ENCODE measurements at regions not wholly inside any gene's neighbourhood (a gene's known extent, or its start where the extent isn't known, plus 50 kb on each side); places are given as distances from the start of the nearest gene placed in this dataset.
A peak's percentile ranks its signal among the peaks of the same experiment; 100 is the strongest.

GRCh38 chr13:26872525-26873385 lies 112.2 kb upstream of the GPR12 start:
- peak; percentile 47 for TF ChIP-seq CTCF (IDR thresholded peaks at IDR 0.05; ENCODE audit: extremely low read depth, missing control alignments)
- DNase-seq (ENCODE audit: low spot score) = peak; percentile 38

GRCh38 chr13:26867451-26868091 lies 107.0 kb upstream of the GPR12 start:
- TF ChIP-seq CTCF (IDR thresholded peaks at IDR 0.05; ENCODE audit: extremely low read depth, missing control alignments) = no peak
- peak; percentile 29 for DNase-seq (ENCODE audit: low spot score)

- TF ChIP-seq CTCF (IDR thresholded peaks at IDR 0.05; ENCODE audit: extremely low read depth, missing control alignments) = no peak
- no peak for DNase-seq (ENCODE audit: low spot score)
Observed at GRCh38 chr13:26864576-26864975, 104.0 kb upstream of the GPR12 start.

GRCh38 chr13:26861941-26862340 lies 101.4 kb upstream of the GPR12 start:
- DNase-seq (ENCODE audit: low spot score) = no peak
- TF ChIP-seq CTCF (IDR thresholded peaks at IDR 0.05; ENCODE audit: extremely low read depth, missing control alignments) = no peak

- no peak for DNase-seq (ENCODE audit: low spot score)
- no peak for TF ChIP-seq CTCF (IDR thresholded peaks at IDR 0.05; ENCODE audit: extremely low read depth, missing control alignments)
Observed at GRCh38 chr13:26855921-26856320, 95.3 kb upstream of the GPR12 start.

GRCh38 chr13:26855071-26855470 lies 94.5 kb upstream of the GPR12 start:
- no peak for DNase-seq (ENCODE audit: low spot score)
- TF ChIP-seq CTCF (IDR thresholded peaks at IDR 0.05; ENCODE audit: extremely low read depth, missing control alignments) = no peak

GRCh38 chr13:26853323-26853722 lies 92.7 kb upstream of the GPR12 start:
- TF ChIP-seq CTCF (IDR thresholded peaks at IDR 0.05; ENCODE audit: extremely low read depth, missing control alignments) = no peak
- DNase-seq (ENCODE audit: low spot score) = no peak

All from GM20000 (cell line).